ENCODE measurements at regions not wholly inside any gene's neighbourhood (a gene's known extent, or its start where the extent isn't known, plus 50 kb on each side); places are given as distances from the start of the nearest gene placed in this dataset.

GRCh38 chr15:46548989-46549388 lies 914.2 kb downstream of the SQOR start:
- no peaks in the 10 kb centered on the region for H3K36me3 Mint-ChIP-seq (ENCODE audit: insufficient read depth)
- H3K27me3 Mint-ChIP-seq = no peaks in the 10 kb centered on the region
- H3K4me1 Mint-ChIP-seq (ENCODE audit: low read depth in 2 of 2) = no peaks in the 10 kb centered on the region
- DNase-seq (no peak), ATAC-seq (replicated peaks) (no peak)
- no peak overlapping the region for H3K27ac Mint-ChIP-seq
- no peak overlapping the region for H3K4me3 Mint-ChIP-seq
- peaks cover 6 to 12% of the 10 kb centered on the region in 2 donors for H3K9me3 Mint-ChIP-seq

- Mint-ChIP-seq H3K4me1 (ENCODE audit: low read depth in 2 of 2) (no peaks in the 10 kb centered on the region), H3K9me3 (peaks cover 7 to 12% of the 10 kb centered on the region in 2 donors), H3K36me3 (ENCODE audit: insufficient read depth) (no peaks in the 10 kb centered on the region), H3K27me3 (no peaks in the 10 kb centered on the region), H3K27ac (no peak overlapping the region), H3K4me3 (no peak overlapping the region)
- ATAC-seq (replicated peaks) (no peak), DNase-seq (no peak)
These were observed 917.5 kb downstream of the SQOR start for GRCh38 chr15:46552316-46552715.

GRCh38 chr15:46555547-46555946 lies 920.7 kb downstream of the SQOR start:
- ATAC-seq (replicated peaks) = no peak
- Mint-ChIP-seq H3K4me3 (no peak overlapping the region), H3K4me1 (ENCODE audit: low read depth in 2 of 2) (no peaks in the 10 kb centered on the region)

GRCh38 chr15:46556010-46556409 lies 921.2 kb downstream of the SQOR start:
- peaks cover 8 to 9% of the 10 kb centered on the region in 2 donors for H3K9me3 Mint-ChIP-seq
- H3K4me3 Mint-ChIP-seq = no peak overlapping the region
- no peaks in the 10 kb centered on the region for H3K27me3 Mint-ChIP-seq
- no peaks in the 10 kb centered on the region for H3K36me3 Mint-ChIP-seq (ENCODE audit: insufficient read depth)
- ATAC-seq (replicated peaks) (no peak), DNase-seq (no peak)
- H3K4me1 Mint-ChIP-seq (ENCODE audit: low read depth in 2 of 2) = no peaks in the 10 kb centered on the region
- H3K27ac Mint-ChIP-seq = no peak overlapping the region

More at GRCh38 chr15:46555547-46555946, 920.7 kb downstream of the SQOR start:
- Mint-ChIP-seq H3K36me3 (ENCODE audit: insufficient read depth) (no peaks in the 10 kb centered on the region), H3K9me3 (peaks cover 7 to 9% of the 10 kb centered on the region in 2 donors), H3K27ac (no peak overlapping the region), H3K27me3 (no peaks in the 10 kb centered on the region)
- no peak for DNase-seq

DNA sequence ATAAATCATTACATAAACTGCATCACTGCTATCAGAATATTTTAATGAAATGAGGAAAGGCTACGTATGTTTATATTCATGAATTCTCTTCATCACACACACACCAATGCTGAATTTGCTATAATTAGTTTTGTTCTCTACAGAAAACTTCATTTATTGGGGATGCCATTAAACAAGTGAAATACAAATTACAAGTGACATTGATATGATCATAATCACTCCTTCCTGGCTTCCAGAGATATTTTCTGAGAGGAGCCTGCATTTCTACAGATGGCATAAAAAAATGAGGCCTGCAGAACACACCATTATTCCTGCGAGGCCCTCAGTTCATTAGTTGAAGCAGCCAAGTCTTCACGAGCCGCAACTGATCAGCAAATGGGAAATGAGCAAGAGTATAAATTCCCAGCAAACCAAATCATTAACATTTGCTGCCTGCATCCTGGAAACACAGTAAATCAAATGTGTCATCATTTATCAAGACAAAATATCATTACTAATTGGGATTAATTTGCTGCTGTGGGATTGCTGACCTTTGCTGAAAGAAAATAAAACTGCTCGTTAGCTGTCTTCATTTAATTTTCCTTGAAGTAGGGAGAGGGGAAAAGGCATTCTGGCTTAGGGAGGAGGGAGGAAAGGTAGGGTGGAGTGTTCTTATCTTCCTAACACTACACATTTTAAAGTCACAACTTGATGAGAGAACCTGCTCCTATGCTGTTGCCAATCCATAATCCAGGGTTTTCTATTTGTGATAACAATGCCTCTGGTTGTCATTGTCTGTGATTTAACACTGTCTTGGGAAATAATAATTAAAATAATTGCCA lies 921.9 kb downstream of the SQOR start:
- no peaks in the 10 kb centered on the region for H3K36me3 Mint-ChIP-seq (ENCODE audit: insufficient read depth)
- DNase-seq (no peak), ATAC-seq (replicated peaks) (no peak)
- no peaks in the 10 kb centered on the region for H3K4me1 Mint-ChIP-seq (ENCODE audit: low read depth in 2 of 2)
- H3K27ac Mint-ChIP-seq = no peak overlapping the region
- H3K9me3 Mint-ChIP-seq = peaks cover 9 to 12% of the 10 kb centered on the region in 2 donors
- H3K27me3 Mint-ChIP-seq = no peaks in the 10 kb centered on the region
- H3K4me3 Mint-ChIP-seq = no peak overlapping the region

DNA sequence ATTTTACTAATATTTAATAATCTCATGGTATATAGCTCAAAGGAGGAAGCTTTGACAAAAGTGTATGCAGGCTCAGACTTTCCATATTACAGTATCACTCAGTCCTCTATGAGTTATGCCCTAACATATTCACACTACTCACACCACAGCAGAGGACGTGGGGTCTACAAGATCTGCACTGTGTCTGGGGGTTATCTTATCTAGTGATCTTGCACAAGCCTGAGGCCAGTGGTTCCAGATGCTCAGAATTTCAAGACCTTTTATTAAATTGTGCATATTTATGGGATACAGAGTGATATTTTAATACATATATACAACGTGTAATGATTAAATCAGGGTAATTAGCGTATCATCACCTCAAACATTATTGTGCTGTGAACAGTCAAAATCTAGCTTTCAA lies 933.1 kb downstream of the SQOR start:
- no peak overlapping the region for H3K27ac Mint-ChIP-seq
- H3K9me3 Mint-ChIP-seq = peaks cover 2 to 14% of the 10 kb centered on the region in 2 donors
- H3K4me3 Mint-ChIP-seq = no peak overlapping the region
- ATAC-seq (replicated peaks) (no peak), DNase-seq (no peak)
- H3K27me3 Mint-ChIP-seq = no peaks in the 10 kb centered on the region
- H3K36me3 Mint-ChIP-seq (ENCODE audit: insufficient read depth) = no peaks in the 10 kb centered on the region
- no peaks in the 10 kb centered on the region for H3K4me1 Mint-ChIP-seq (ENCODE audit: low read depth in 2 of 2)

GRCh38 chr15:46569781-46570180 lies 935.0 kb downstream of the SQOR start:
- Mint-ChIP-seq H3K27ac (no peak overlapping the region), H3K36me3 (ENCODE audit: insufficient read depth) (no peaks in the 10 kb centered on the region), H3K4me3 (no peak overlapping the region), H3K9me3 (peaks cover 3 to 7% of the 10 kb centered on the region in 2 donors), H3K27me3 (no peaks in the 10 kb centered on the region), H3K4me1 (ENCODE audit: low read depth in 2 of 2) (no peaks in the 10 kb centered on the region)
- DNase-seq (no peak), ATAC-seq (replicated peaks) (no peak)

- H3K27me3 Mint-ChIP-seq = no peaks in the 10 kb centered on the region
- no peaks in the 10 kb centered on the region for H3K4me1 Mint-ChIP-seq (ENCODE audit: low read depth in 2 of 2)
- no peaks in the 10 kb centered on the region for H3K36me3 Mint-ChIP-seq (ENCODE audit: insufficient read depth)
- DNase-seq = no peak
- peaks cover 12 to 18% of the 10 kb centered on the region in 2 donors for H3K9me3 Mint-ChIP-seq
- no peak overlapping the region for H3K27ac Mint-ChIP-seq
- no peak for ATAC-seq (replicated peaks)
- no peak overlapping the region for H3K4me3 Mint-ChIP-seq
These were observed 942.0 kb downstream of the SQOR start for GRCh38 chr15:46576646-46577395.

GRCh38 chr15:46577767-46578166 lies 942.9 kb downstream of the SQOR start:
- H3K4me3 Mint-ChIP-seq = no peak overlapping the region
- no peak for DNase-seq
- no peaks in the 10 kb centered on the region for H3K27me3 Mint-ChIP-seq
- H3K9me3 Mint-ChIP-seq = peaks cover 12 to 19% of the 10 kb centered on the region in 2 donors
- H3K36me3 Mint-ChIP-seq (ENCODE audit: insufficient read depth) = no peaks in the 10 kb centered on the region
- no peaks in the 10 kb centered on the region for H3K4me1 Mint-ChIP-seq (ENCODE audit: low read depth in 2 of 2)
- no peak overlapping the region for H3K27ac Mint-ChIP-seq
- ATAC-seq (replicated peaks) = no peak

- DNase-seq (no peak), ATAC-seq (replicated peaks) (no peak)
- Mint-ChIP-seq H3K9me3 (peaks cover 13 to 27% of the 10 kb centered on the region in 2 donors), H3K4me1 (ENCODE audit: low read depth in 2 of 2) (no peaks in the 10 kb centered on the region), H3K4me3 (no peak overlapping the region), H3K27me3 (no peaks in the 10 kb centered on the region), H3K27ac (no peak overlapping the region), H3K36me3 (ENCODE audit: insufficient read depth) (no peaks in the 10 kb centered on the region)
These were observed 945.7 kb downstream of the SQOR start for GRCh38 chr15:46580487-46580886.

- Mint-ChIP-seq H3K36me3 (ENCODE audit: insufficient read depth) (no peaks in the 10 kb centered on the region), H3K27ac (no peak overlapping the region), H3K4me3 (no peak overlapping the region), H3K4me1 (ENCODE audit: low read depth in 2 of 2) (no peaks in the 10 kb centered on the region), H3K9me3 (peaks cover 13 to 27% of the 10 kb centered on the region in 2 donors), H3K27me3 (no peaks in the 10 kb centered on the region)
- ATAC-seq (replicated peaks) (no peak), DNase-seq (no peak)
These were observed 946.1 kb downstream of the SQOR start for GRCh38 chr15:46580924-46581323.

GRCh38 chr15:46589088-46589487 lies 954.3 kb downstream of the SQOR start:
- DNase-seq (no peak), ATAC-seq (replicated peaks) (no peak)
- no peak overlapping the region for H3K27ac Mint-ChIP-seq
- H3K27me3 Mint-ChIP-seq = no peaks in the 10 kb centered on the region
- H3K4me1 Mint-ChIP-seq (ENCODE audit: low read depth in 2 of 2) = no peaks in the 10 kb centered on the region
- peaks cover 4% of the 10 kb centered on the region for H3K36me3 Mint-ChIP-seq (ENCODE audit: insufficient read depth)
- H3K4me3 Mint-ChIP-seq = no peak overlapping the region
- peaks cover 7 to 22% of the 10 kb centered on the region in 2 donors for H3K9me3 Mint-ChIP-seq

DNA sequence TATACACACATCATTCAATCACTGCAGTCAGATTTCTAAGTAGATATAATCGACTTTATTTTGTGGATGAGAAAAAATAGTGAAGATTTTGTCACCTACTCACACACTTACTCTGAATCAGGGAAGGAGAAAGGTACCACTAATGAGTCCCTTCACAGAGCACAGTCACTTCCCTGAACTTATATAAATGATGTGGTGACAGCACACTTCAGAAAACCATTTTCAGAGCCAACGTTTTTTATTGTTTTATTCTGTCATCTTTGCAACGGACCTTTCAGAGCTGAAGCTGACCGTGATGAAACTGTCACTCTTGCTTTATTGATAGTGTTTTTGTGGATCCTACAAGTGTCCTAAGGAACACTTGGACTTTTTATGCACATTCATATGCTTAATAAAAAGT lies 956.6 kb downstream of the SQOR start:
- Mint-ChIP-seq H3K9me3 (peaks cover 10 to 25% of the 10 kb centered on the region in 2 donors), H3K4me1 (ENCODE audit: low read depth in 2 of 2) (no peaks in the 10 kb centered on the region), H3K27me3 (no peaks in the 10 kb centered on the region), H3K36me3 (ENCODE audit: insufficient read depth) (peaks cover 4% of the 10 kb centered on the region), H3K4me3 (no peak overlapping the region), H3K27ac (no peak overlapping the region)
- DNase-seq = no peak
- no peak for ATAC-seq (replicated peaks)

DNA sequence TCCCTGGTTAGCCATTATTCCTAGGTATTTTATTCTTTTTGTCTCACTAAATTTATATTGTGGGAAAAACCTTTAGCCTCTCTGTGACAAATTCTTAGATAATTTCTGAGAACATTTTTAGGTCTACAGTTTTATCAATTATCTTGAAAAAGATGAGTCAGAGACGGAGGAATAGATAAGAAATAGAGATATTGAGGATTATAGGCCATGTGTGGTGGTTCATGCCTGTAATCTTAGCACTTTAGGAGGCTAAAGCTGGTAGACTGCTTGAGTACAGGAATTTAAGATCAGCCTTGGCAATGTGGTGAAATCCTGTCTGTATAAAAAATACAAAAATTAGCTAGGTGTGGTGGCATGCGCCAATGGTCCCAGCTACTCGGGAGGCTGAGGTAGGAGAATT lies 960.2 kb downstream of the SQOR start:
- Mint-ChIP-seq H3K36me3 (ENCODE audit: insufficient read depth) (no peaks in the 10 kb centered on the region), H3K27ac (no peak overlapping the region), H3K4me3 (no peak overlapping the region), H3K9me3 (peaks cover 7 to 12% of the 10 kb centered on the region in 2 donors), H3K27me3 (no peaks in the 10 kb centered on the region), H3K4me1 (ENCODE audit: low read depth in 2 of 2) (no peaks in the 10 kb centered on the region)
- ATAC-seq (replicated peaks) (no peak), DNase-seq (no peak)
